ENCODE measurements at regions not wholly inside any gene's neighbourhood (a gene's known extent, or its start where the extent isn't known, plus 50 kb on each side); places are given as distances from the start of the nearest gene placed in this dataset.

DNA sequence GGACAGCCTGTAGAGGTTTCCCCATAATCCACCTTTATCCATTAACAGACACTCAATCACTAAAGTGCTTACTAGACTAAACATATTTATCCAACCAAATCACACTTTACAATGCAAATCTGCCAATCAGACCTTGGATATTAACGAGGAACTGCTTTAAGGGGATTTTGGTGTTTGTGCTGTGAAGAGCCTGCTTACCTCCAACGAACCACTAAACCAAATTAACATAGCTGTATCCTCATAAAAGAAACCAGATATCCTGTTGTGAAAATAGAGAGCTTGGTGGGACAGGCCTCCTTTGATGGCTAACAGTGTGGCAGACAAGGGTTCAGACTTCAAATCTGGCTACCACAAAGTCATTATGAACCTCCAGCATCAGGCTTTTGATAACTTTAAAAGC lies 252.6 kb upstream of the HAND2 start:
- TF ChIP-seq, protein P1, sequence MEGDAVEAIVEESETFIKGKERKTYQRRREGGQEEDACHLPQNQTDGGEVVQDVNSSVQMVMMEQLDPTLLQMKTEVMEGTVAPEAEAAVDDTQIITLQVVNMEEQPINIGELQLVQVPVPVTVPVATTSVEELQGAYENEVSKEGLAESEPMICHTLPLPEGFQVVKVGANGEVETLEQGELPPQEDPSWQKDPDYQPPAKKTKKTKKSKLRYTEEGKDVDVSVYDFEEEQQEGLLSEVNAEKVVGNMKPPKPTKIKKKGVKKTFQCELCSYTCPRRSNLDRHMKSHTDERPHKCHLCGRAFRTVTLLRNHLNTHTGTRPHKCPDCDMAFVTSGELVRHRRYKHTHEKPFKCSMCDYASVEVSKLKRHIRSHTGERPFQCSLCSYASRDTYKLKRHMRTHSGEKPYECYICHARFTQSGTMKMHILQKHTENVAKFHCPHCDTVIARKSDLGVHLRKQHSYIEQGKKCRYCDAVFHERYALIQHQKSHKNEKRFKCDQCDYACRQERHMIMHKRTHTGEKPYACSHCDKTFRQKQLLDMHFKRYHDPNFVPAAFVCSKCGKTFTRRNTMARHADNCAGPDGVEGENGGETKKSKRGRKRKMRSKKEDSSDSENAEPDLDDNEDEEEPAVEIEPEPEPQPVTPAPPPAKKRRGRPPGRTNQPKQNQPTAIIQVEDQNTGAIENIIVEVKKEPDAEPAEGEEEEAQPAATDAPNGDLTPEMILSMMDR (IDR thresholded peaks at IDR 0.05), result no peak
- no peak for TF ChIP-seq POLR2A (IDR thresholded peaks at IDR 0.05)

Measured in right lobe of liver (tissue), 4 donors.